ENCODE measurements at regions not wholly inside any gene's neighbourhood (a gene's known extent, or its start where the extent isn't known, plus 50 kb on each side); places are given as distances from the start of the nearest gene placed in this dataset.

DNA sequence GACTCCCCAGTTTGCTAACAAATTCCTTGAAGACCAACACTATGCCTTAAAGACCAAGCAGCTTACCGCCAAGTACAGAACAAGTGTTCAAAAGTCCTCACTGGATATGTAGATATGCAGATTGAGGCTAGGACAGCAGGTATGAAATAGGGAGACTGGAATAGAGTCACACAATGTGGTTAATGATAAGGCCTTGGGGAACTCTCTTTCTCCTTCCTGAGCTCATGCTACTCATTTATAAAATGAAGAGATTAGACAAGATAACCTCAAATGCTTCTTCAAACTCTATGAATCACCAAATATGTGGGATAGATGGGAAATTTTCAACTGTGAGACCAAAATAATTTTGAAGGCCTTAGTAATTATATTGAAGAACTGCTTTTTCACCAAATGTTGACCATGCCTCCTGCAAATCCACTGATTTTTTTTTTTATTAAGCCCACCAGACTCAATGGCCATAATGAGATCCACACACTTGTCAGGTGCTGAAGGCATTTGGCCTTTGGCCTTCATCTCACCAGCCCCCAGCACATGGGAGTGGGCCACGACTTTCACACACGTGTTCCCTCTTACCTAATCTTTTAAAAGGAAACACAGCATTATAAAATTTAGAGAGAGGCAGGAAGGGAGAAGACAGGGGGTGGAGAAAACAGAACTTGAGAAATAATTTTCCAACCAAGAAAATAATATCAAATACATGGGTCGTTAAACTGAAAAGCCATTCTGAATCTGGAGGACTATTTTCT is 181.5 kb downstream of the EN1 start:
- H3K4me3 ChIP-seq (ENCODE audit: low read depth, low read length) = no peak overlapping the region
- no peak for DNase-seq (ENCODE audit: low read depth)
- TF ChIP-seq, protein P1, sequence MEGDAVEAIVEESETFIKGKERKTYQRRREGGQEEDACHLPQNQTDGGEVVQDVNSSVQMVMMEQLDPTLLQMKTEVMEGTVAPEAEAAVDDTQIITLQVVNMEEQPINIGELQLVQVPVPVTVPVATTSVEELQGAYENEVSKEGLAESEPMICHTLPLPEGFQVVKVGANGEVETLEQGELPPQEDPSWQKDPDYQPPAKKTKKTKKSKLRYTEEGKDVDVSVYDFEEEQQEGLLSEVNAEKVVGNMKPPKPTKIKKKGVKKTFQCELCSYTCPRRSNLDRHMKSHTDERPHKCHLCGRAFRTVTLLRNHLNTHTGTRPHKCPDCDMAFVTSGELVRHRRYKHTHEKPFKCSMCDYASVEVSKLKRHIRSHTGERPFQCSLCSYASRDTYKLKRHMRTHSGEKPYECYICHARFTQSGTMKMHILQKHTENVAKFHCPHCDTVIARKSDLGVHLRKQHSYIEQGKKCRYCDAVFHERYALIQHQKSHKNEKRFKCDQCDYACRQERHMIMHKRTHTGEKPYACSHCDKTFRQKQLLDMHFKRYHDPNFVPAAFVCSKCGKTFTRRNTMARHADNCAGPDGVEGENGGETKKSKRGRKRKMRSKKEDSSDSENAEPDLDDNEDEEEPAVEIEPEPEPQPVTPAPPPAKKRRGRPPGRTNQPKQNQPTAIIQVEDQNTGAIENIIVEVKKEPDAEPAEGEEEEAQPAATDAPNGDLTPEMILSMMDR (IDR thresholded peaks at IDR 0.05; ENCODE audit: insufficient read depth, low read depth, low read length, missing control alignments) = no peak

DNA sequence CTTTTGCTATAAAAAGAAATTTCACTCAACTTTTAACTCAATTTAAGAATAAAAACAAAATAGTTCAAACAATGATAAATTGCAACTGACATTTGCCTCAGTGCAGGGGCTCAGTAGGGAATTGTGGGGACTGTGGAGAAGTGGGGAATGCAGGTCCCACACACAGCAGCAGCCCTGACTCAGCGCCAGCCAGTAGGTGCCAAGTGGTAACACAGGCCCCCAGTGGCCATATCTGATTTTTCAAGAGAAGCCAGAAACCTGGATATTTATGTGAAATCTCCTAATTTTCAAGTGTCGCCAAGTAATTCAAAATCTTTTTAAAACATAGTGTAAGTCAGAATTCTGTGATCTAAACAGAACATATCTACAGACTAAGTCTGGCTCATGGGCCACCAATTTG is 186.3 kb downstream of the EN1 start:
- TF ChIP-seq, protein P1 (IDR thresholded peaks at IDR 0.05; ENCODE audit: insufficient read depth, low read depth, low read length, missing control alignments) = no peak
- no peak overlapping the region for H3K4me3 ChIP-seq (ENCODE audit: low read depth, low read length)
- no peak for DNase-seq (ENCODE audit: low read depth)

- no peak for DNase-seq (ENCODE audit: low read depth)
- no peak overlapping the region for H3K4me3 ChIP-seq (ENCODE audit: low read depth, low read length)
Measured at GRCh38 chr2:118658596-118659198, 188.8 kb downstream of the EN1 start.

GRCh38 chr2:118657466-118657865 is 190.0 kb downstream of the EN1 start:
- H3K4me3 ChIP-seq (ENCODE audit: low read depth, low read length) = no peak overlapping the region
- TF ChIP-seq, protein P1 (IDR thresholded peaks at IDR 0.05; ENCODE audit: insufficient read depth, low read depth, low read length, missing control alignments) = no peak
- no peak for DNase-seq (ENCODE audit: low read depth)

More at GRCh38 chr2:118658596-118659198, 188.8 kb downstream of the EN1 start:
- TF ChIP-seq, protein P1 (IDR thresholded peaks at IDR 0.05; ENCODE audit: insufficient read depth, low read depth, low read length, missing control alignments) = no peak

DNA sequence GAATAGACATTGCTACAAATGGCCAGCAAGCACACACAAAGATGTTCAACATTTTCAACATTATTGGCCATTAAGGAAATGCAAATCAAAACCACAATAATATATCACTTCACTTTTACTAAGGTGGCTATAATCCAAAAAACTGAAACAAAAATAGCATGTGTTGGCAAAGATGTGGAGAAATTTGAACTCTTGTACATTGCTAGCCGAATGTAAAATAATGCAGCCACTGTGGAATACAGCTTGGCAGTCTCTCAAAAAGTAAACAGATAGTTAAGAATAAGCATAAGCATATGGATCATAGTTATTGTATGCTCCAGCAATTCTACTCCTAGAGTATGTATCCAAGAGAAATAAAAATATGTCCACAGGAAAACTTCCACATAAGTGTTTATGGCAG is 192.5 kb downstream of the EN1 start:
- no peak for DNase-seq (ENCODE audit: low read depth)
- H3K4me3 ChIP-seq (ENCODE audit: low read depth, low read length) = no peak overlapping the region
- TF ChIP-seq, protein P1 (IDR thresholded peaks at IDR 0.05; ENCODE audit: insufficient read depth, low read depth, low read length, missing control alignments) = no peak

DNA sequence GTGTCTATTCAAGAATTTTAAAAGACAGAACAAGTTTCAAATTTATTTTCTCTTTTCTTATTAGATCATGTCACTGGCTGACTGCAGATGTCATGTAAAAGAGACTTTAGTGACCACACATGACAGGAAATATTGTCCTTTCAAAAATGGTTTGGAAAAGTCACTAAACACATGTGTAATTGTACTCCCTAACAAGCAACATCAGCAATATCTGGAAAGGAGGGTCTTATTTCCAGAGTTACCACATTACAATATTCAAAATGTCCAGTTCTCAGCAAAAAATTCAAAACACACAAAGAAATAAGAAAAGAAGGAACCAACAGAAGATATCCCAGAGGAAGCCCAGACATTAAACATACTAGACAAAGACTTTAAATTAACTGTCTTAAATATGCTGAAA is 197.1 kb downstream of the EN1 start:
- DNase-seq (ENCODE audit: low read depth) = no peak
- H3K4me3 ChIP-seq (ENCODE audit: low read depth, low read length) = no peak overlapping the region
- TF ChIP-seq, protein P1 (IDR thresholded peaks at IDR 0.05; ENCODE audit: insufficient read depth, low read depth, low read length, missing control alignments) = no peak
